Stimulated activated naive B cell treated with anti-CD40 and anti-IgM and Interleukin-4, amounts not matched to agents 10 μg/mL and 1 μg/mL and 100 μg/mL, for 72 hours (primary cell): ENCODE measurements at regions not wholly inside any gene's neighbourhood (a gene's known extent, or its start where the extent isn't known, plus 50 kb on each side); places are given as distances from the start of the nearest gene placed in this dataset.

Source experiments
- ATAC-seq, 2 donors: fragments of 150-1000 bp; cut with Tn5 transposase; replicated peaks; 2 replicates each; pipeline ENCODE4 v1.10.0; 2021; ENCODE audit warnings: moderate library complexity in 1 of 2
- DNase-seq: peaks from one replicate; pipeline ENCODE4 v3.0.0; 2021
- H3K27ac Mint-ChIP-seq: one replicate; pipeline ENCODE4 v1.8.0; 2022; ENCODE audit warnings: mild to moderate bottlenecking, mixed read lengths
- H3K27me3 Mint-ChIP-seq, 2 donors: one replicate each; pipeline ENCODE4 v1.8.0; 2022; ENCODE audit warnings: mixed read lengths in 2 of 2
- H3K36me3 Mint-ChIP-seq, 2 donors: one replicate each; pipeline ENCODE4 v1.8.0; 2022; ENCODE audit warnings: mixed read lengths in 2 of 2, mild to moderate bottlenecking in 1 of 2
- H3K4me1 Mint-ChIP-seq, 2 donors: one replicate each; pipeline ENCODE4 v1.8.0; 2022; ENCODE audit warnings: mixed read lengths in 2 of 2, mild to moderate bottlenecking in 1 of 2
- H3K4me3 Mint-ChIP-seq, 2 donors: one replicate each; pipeline ENCODE4 v1.8.0; 2022; ENCODE audit warnings: mild to moderate bottlenecking in 2 of 2, mixed read lengths in 2 of 2, moderate library complexity in 1 of 2
- H3K9me3 Mint-ChIP-seq, 2 donors: one replicate each; pipeline ENCODE4 v1.8.0; 2022; ENCODE audit warnings: mixed read lengths in 2 of 2, mild to moderate bottlenecking in 1 of 2

- Mint-ChIP-seq H3K27me3 (no peaks in the 10 kb centered on the region), H3K4me1 (no peaks in the 10 kb centered on the region), H3K4me3 (no peak overlapping the region), H3K9me3 (no peaks in the 10 kb centered on the region), H3K27ac (no peak overlapping the region), H3K36me3 (no peaks in the 10 kb centered on the region)
- no peak for ATAC-seq
- no peak for DNase-seq
These were observed 71.7 kb upstream of the TLR3 start for GRCh38 chr4:185997296-185997695.

DNA sequence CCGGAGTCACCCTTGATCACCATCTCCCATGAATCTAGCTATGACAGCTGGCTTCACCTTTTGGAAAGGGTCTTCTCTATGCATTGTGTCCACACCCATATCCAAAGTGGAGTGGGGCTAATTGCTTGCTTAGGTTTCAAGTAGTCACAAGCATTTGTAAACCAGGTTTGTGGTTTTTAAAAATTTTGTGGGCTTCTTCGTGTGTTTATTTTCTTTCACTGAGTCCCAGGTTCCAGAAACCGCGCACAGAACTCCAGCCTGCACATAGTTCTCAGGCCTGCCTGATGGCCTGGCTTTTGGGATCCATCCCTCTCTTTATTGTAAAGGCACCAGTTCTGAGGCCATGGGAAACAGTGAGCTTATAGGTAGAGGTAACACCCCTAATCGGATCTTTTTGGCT lies 70.2 kb upstream of the TLR3 start:
- H3K27ac Mint-ChIP-seq: no peak overlapping the region
- H3K4me1 Mint-ChIP-seq: no peaks in the 10 kb centered on the region
- DNase-seq (no peak), ATAC-seq (no peak)
- no peak overlapping the region for H3K4me3 Mint-ChIP-seq
- peaks cover 0 to 5% of the 10 kb centered on the region in 2 donors for H3K27me3 Mint-ChIP-seq
- H3K9me3 Mint-ChIP-seq: no peaks in the 10 kb centered on the region
- no peaks in the 10 kb centered on the region for H3K36me3 Mint-ChIP-seq

- no peak for ATAC-seq
- peaks cover 0 to 5% of the 10 kb centered on the region in 2 donors for H3K27me3 Mint-ChIP-seq
- H3K27ac Mint-ChIP-seq: no peak overlapping the region
These were observed 69.7 kb upstream of the TLR3 start for GRCh38 chr4:185999207-185999606.

DNA sequence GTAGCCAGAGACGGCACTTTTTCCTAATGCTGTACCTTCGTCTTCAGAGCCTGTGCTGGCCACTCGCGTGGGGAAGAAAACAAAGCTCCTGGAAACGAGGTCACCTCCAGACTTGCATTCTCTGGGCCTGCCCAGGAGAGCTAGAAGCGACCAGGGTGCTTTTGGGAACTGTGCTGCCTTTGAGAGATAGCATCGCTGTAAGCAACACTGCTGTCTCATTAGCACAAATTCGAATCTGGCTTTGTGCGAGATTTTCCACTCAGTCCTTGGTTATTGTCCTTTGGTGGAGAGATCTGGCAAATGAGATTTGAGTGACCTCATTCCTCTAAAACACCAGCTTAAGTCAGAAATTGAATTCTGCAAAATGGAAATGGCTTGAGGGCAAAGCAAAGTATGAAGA lies 66.1 kb upstream of the TLR3 start:
- DNase-seq (no peak), ATAC-seq (no peak)
- H3K27me3 Mint-ChIP-seq: peaks cover 0 to 12% of the 10 kb centered on the region in 2 donors
- H3K4me3 Mint-ChIP-seq: no peak overlapping the region
- no peaks in the 10 kb centered on the region for H3K36me3 Mint-ChIP-seq
- H3K4me1 Mint-ChIP-seq: no peaks in the 10 kb centered on the region
- no peaks in the 10 kb centered on the region for H3K9me3 Mint-ChIP-seq
- no peak overlapping the region for H3K27ac Mint-ChIP-seq

More at GRCh38 chr4:185999207-185999606, 69.7 kb upstream of the TLR3 start:
- no peaks in the 10 kb centered on the region for H3K4me1 Mint-ChIP-seq
- no peaks in the 10 kb centered on the region for H3K36me3 Mint-ChIP-seq
- no peaks in the 10 kb centered on the region for H3K9me3 Mint-ChIP-seq
- no peak for DNase-seq
- H3K4me3 Mint-ChIP-seq: no peak overlapping the region

GRCh38 chr4:186003746-186004145 lies 65.2 kb upstream of the TLR3 start:
- Mint-ChIP-seq H3K9me3 (no peaks in the 10 kb centered on the region), H3K27ac (no peak overlapping the region), H3K27me3 (peaks cover 4 to 14% of the 10 kb centered on the region in 2 donors), H3K4me1 (no peaks in the 10 kb centered on the region), H3K36me3 (no peaks in the 10 kb centered on the region), H3K4me3 (no peak overlapping the region)
- ATAC-seq (no peak), DNase-seq (no peak)

- H3K27me3 Mint-ChIP-seq: peaks cover 12 to 19% of the 10 kb centered on the region in 2 donors
These were observed 60.9 kb upstream of the TLR3 start for GRCh38 chr4:186008057-186008456.

GRCh38 chr4:186009976-186010375 lies 59.0 kb upstream of the TLR3 start:
- ATAC-seq: no peak
- no peaks in the 10 kb centered on the region for H3K4me1 Mint-ChIP-seq
- peaks cover 13 to 19% of the 10 kb centered on the region in 2 donors for H3K27me3 Mint-ChIP-seq
- no peaks in the 10 kb centered on the region for H3K9me3 Mint-ChIP-seq
- H3K36me3 Mint-ChIP-seq: no peaks in the 10 kb centered on the region
- H3K27ac Mint-ChIP-seq: no peak overlapping the region
- no peak overlapping the region for H3K4me3 Mint-ChIP-seq
- DNase-seq: no peak

More at GRCh38 chr4:186008057-186008456, 60.9 kb upstream of the TLR3 start:
- H3K4me1 Mint-ChIP-seq: no peaks in the 10 kb centered on the region
- no peaks in the 10 kb centered on the region for H3K36me3 Mint-ChIP-seq
- no peak overlapping the region for H3K27ac Mint-ChIP-seq
- no peaks in the 10 kb centered on the region for H3K9me3 Mint-ChIP-seq
- DNase-seq: no peak
- no peak overlapping the region for H3K4me3 Mint-ChIP-seq
- ATAC-seq: no peak

- no peaks in the 10 kb centered on the region for H3K4me1 Mint-ChIP-seq
- no peak overlapping the region for H3K4me3 Mint-ChIP-seq
- no peaks in the 10 kb centered on the region for H3K36me3 Mint-ChIP-seq
- H3K27me3 Mint-ChIP-seq: peaks cover 19 to 25% of the 10 kb centered on the region in 2 donors
- H3K9me3 Mint-ChIP-seq: no peaks in the 10 kb centered on the region
- ATAC-seq (no peak), DNase-seq (no peak)
- H3K27ac Mint-ChIP-seq: no peak overlapping the region
These were observed 58.1 kb upstream of the TLR3 start for GRCh38 chr4:186010821-186011220.

DNA sequence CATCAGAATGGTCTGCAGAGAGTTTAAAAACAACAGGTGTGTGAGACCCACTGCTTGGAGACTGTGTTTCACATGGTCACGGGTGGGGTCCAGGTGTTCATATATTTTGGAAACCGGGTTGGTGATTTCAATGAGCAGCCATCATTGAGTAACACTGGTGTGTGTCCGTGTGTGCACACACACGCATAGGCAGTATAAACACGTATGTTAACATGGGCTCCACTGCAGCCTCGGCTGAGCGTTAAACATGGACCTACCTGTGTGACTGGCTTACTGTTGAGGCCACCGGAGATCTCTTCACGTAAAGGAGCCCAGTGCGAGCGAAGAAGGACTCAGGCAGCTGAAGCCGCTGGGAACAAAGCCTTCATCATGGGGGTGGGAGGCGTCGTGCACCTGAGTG lies 56.9 kb upstream of the TLR3 start:
- H3K27me3 Mint-ChIP-seq: peaks cover 18 to 19% of the 10 kb centered on the region in 2 donors
- no peaks in the 10 kb centered on the region for H3K36me3 Mint-ChIP-seq
- ATAC-seq: no peak
- no peaks in the 10 kb centered on the region for H3K9me3 Mint-ChIP-seq
- H3K4me1 Mint-ChIP-seq: no peaks in the 10 kb centered on the region
- H3K4me3 Mint-ChIP-seq: no peak overlapping the region
- no peak overlapping the region for H3K27ac Mint-ChIP-seq
- no peak for DNase-seq

DNA sequence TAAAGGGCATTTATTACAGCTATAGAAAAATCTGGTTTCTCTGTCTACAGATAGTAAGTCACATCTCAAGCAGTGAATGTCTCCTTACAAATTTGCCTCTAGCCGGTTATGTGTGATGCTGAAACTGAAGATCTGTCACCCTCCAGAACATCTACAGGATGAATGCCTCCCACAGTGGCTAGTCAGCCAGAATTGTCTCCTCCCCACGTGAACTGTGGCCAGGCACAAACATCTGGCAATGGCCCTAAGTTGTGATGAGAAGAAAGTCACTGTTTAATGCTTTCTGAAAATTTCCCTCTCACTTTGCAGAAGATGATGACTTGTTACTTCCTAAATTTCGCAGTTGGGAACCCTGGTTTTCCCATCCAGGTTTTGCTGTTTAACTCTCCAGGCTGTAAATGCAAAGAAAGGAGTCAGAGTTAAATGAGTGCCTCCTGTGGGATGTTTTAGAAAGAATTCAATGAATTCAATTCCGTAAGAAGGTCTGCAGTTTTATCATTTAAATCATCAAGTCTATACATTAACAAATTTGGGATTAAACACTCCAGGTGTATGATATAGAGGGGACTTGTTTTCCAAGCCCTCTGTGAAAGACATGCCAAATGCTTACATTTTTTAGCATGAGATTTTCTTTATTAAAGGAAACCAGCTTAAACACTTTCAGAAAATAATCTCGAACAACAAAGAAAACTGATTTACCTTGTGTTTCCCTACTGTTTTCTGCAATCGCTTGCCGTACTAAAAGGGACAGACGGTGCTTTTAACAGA lies 55.4 kb upstream of the TLR3 start:
- DNase-seq (no peak), ATAC-seq (no peak)
- Mint-ChIP-seq H3K27ac (peak overlapping the region; percentile 44), H3K9me3 (peaks cover 0 to under 1% of the 10 kb centered on the region in 2 donors), H3K4me3 (no peak overlapping the region), H3K27me3 (peaks cover 17 to 22% of the 10 kb centered on the region in 2 donors), H3K4me1 (no peaks in the 10 kb centered on the region), H3K36me3 (no peaks in the 10 kb centered on the region)

- Mint-ChIP-seq H3K9me3 (peaks cover 1 to 6% of the 10 kb centered on the region in 2 donors), H3K27ac (no peak overlapping the region), H3K4me1 (no peaks in the 10 kb centered on the region), H3K27me3 (peaks cover 16 to 26% of the 10 kb centered on the region in 2 donors), H3K4me3 (no peak overlapping the region), H3K36me3 (no peaks in the 10 kb centered on the region)
- ATAC-seq: no peak
- no peak for DNase-seq
These were observed 53.6 kb upstream of the TLR3 start for GRCh38 chr4:186015212-186015817.

DNA sequence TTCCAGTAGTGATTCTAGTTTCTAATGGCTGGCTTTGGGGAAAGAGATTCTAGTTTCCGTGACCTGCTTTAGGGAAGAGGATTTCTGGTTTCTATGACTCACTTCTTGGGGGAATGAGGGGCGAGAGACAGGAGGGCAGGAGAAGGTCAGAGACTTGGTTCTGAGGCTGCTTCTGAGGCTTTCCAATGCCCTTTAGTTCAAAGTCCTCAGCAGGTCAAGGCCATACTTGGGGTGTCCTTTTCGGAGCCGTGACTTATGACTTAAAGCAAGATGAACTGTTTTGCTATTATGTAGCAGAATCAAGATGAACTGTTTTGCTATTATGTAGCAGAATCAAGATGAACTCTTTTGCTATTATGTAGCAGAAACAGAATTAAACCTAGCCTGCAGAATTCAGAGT lies 52.2 kb upstream of the TLR3 start:
- H3K4me1 Mint-ChIP-seq: no peaks in the 10 kb centered on the region
- H3K27ac Mint-ChIP-seq: no peak overlapping the region
- DNase-seq: no peak
- H3K27me3 Mint-ChIP-seq: peaks cover 24 to 27% of the 10 kb centered on the region in 2 donors
- H3K36me3 Mint-ChIP-seq: no peaks in the 10 kb centered on the region
- peaks cover 1 to 6% of the 10 kb centered on the region in 2 donors for H3K9me3 Mint-ChIP-seq
- ATAC-seq: no peak
- no peak overlapping the region for H3K4me3 Mint-ChIP-seq

DNA sequence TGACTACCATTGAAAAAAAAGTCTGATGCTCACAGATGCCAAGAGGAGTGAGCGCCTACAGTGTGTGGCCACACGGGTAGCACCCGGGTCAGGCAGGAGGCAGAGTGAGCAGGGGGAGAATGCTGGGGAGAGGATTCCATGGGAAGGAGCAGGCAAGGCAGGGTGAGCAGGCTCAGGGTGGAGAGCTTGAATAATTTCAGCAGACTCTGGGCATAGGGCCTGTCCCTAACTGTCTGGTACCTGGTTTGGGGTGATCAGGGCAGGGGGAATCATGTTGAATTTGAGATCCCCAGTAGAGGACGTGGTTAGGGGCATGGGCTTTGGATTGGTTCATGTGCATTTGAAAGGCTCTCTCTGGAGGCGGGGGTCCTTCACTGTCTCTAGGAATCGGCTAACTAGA lies 51.2 kb upstream of the TLR3 start:
- peaks cover 19 to 23% of the 10 kb centered on the region in 2 donors for H3K27me3 Mint-ChIP-seq
- no peaks in the 10 kb centered on the region for H3K36me3 Mint-ChIP-seq
- DNase-seq (no peak), ATAC-seq (no peak)
- H3K4me1 Mint-ChIP-seq: no peaks in the 10 kb centered on the region
- no peak overlapping the region for H3K4me3 Mint-ChIP-seq
- peaks cover 1 to 6% of the 10 kb centered on the region in 2 donors for H3K9me3 Mint-ChIP-seq
- no peak overlapping the region for H3K27ac Mint-ChIP-seq

DNA sequence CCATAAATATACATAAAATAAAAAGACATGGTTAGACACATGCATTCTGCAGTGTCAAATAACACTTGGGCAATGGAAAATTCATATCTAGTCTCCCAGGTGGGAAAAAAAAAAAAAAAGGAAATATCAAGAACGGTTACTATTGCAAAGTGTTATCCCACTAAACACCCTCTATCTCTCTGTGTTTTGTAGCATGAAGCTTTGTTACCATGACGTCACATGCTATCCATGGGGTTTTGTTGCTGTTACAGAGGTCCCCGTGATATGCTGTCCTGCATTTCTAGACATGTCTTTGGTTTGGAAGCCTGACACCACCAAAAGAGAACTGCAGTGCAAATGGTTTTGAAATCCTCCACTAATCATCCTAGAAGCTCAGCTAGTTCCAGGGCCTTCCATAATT lies 50.7 kb upstream of the TLR3 start:
- peaks cover 1 to 6% of the 10 kb centered on the region in 2 donors for H3K9me3 Mint-ChIP-seq
- peaks cover 19 to 23% of the 10 kb centered on the region in 2 donors for H3K27me3 Mint-ChIP-seq
- H3K4me1 Mint-ChIP-seq: no peaks in the 10 kb centered on the region
- H3K4me3 Mint-ChIP-seq: no peak overlapping the region
- no peak for ATAC-seq
- H3K27ac Mint-ChIP-seq: no peak overlapping the region
- DNase-seq: no peak
- H3K36me3 Mint-ChIP-seq: no peaks in the 10 kb centered on the region

GRCh38 chr4:186018784-186019183 lies 50.2 kb upstream of the TLR3 start:
- no peaks in the 10 kb centered on the region for H3K4me1 Mint-ChIP-seq
- DNase-seq: no peak
- no peak overlapping the region for H3K27ac Mint-ChIP-seq
- ATAC-seq: no peak
- H3K36me3 Mint-ChIP-seq: no peaks in the 10 kb centered on the region
- H3K9me3 Mint-ChIP-seq: peaks cover 1 to 6% of the 10 kb centered on the region in 2 donors
- H3K4me3 Mint-ChIP-seq: no peak overlapping the region
- peaks cover 23% of the 10 kb centered on the region in 2 donors for H3K27me3 Mint-ChIP-seq
